Mesenchymal stem cell (in vitro differentiated cells and primary cell): ENCODE measurements at regions not wholly inside any gene's neighbourhood (a gene's known extent, or its start where the extent isn't known, plus 50 kb on each side); places are given as distances from the start of the nearest gene placed in this dataset. TPM values are rescaled to one million over a fixed set of nuclear protein-coding genes. Genes with fewer than 3 reads are reported as not detected.

Experiments used
- DNase-seq: peaks from one replicate; pipeline ENCODE4 v3.0.0-alpha.2; 2013
- H2AFZ ChIP-seq: one replicate; pipeline ENCODE4 v1.6.1; 2013; ENCODE audit warnings: low read depth, mild to moderate bottlenecking, control low read depth, inconsistent platforms, low read length, moderate library complexity
- H2AK5ac ChIP-seq: 2 replicates; pipeline ENCODE4 v1.6.1; 2013; ENCODE audit warnings: low read length, moderate library complexity, mild to moderate bottlenecking, inconsistent platforms; ENCODE audit not compliant: severe bottlenecking
- H2BK120ac ChIP-seq: one replicate; pipeline ENCODE4 v1.6.1; 2013; ENCODE audit warnings: low read depth, mild to moderate bottlenecking, inconsistent platforms, low read length, moderate library complexity
- H2BK12ac ChIP-seq, 2 experiments: one replicate each; pipeline ENCODE4 v1.6.1; 2013; ENCODE audit warnings: inconsistent platforms in 2 of 2, low read length in 2 of 2, mild to moderate bottlenecking in 2 of 2, moderate library complexity in 2 of 2, control low read depth in 1 of 2
- H2BK15ac ChIP-seq: one replicate; pipeline ENCODE4 v1.6.1; 2013; ENCODE audit warnings: mild to moderate bottlenecking, low read depth, inconsistent platforms; ENCODE audit not compliant: poor library complexity, severe bottlenecking
- H2BK5ac ChIP-seq: 2 replicates; pipeline ENCODE4 v1.6.1; 2013; ENCODE audit warnings: low read depth, mild to moderate bottlenecking, low read length, control low read depth, inconsistent platforms; ENCODE audit not compliant: poor library complexity, severe bottlenecking
- H3K14ac ChIP-seq, 2 experiments: one replicate each; pipeline ENCODE4 v1.6.1; 2013; ENCODE audit warnings: inconsistent platforms in 2 of 2, low read length in 2 of 2, control low read depth in 1 of 2, mild to moderate bottlenecking in 1 of 2, moderate library complexity in 1 of 2
- H3K18ac ChIP-seq, 2 experiments: one replicate each; pipeline ENCODE4 v1.6.1; 2013; ENCODE audit warnings: inconsistent platforms in 2 of 2, low read length in 2 of 2, control low read depth in 1 of 2, low read depth in 1 of 2, mild to moderate bottlenecking in 1 of 2
- H3K23ac ChIP-seq, 2 experiments: one replicate each; pipeline ENCODE4 v1.6.1; 2013; ENCODE audit warnings: inconsistent platforms in 2 of 2, low read length in 2 of 2, mild to moderate bottlenecking in 2 of 2, moderate library complexity in 2 of 2, control low read depth in 1 of 2
- H3K27ac ChIP-seq: 2 replicates; pipeline ENCODE4 v1.5.1; 2013; ENCODE audit warnings: mild to moderate bottlenecking, moderate library complexity, low read length, control low read depth, inconsistent platforms; ENCODE audit not compliant: poor library complexity, severe bottlenecking
- H3K27me3 ChIP-seq, 2 experiments: 2 replicates each; pipeline versions ENCODE4 v1.6.1 to v1.7.0; 2013; ENCODE audit warnings: low read length in 2 of 2, mild to moderate bottlenecking in 2 of 2, moderate library complexity in 2 of 2, control low read depth in 1 of 2, inconsistent platforms in 1 of 2; ENCODE audit not compliant: control insufficient read depth in 1 of 2, insufficient read depth in 1 of 2
- H3K36me3 ChIP-seq, 2 experiments: 2 replicates each; pipeline versions ENCODE4 v1.6.1 to v1.7.0; 2013; ENCODE audit warnings: low read length in 2 of 2, control low read depth in 1 of 2, inconsistent platforms in 1 of 2, low read depth in 1 of 2, mild to moderate bottlenecking in 1 of 2; ENCODE audit not compliant: insufficient read depth in 2 of 2, control insufficient read depth in 1 of 2
- H3K4ac ChIP-seq, 2 experiments: one replicate each; pipeline ENCODE4 v1.6.1; 2013; ENCODE audit warnings: inconsistent platforms in 2 of 2, low read length in 2 of 2, mild to moderate bottlenecking in 2 of 2, moderate library complexity in 2 of 2, control low read depth in 1 of 2, low read depth in 1 of 2
- H3K4me1 ChIP-seq: 2 replicates; pipeline ENCODE4 v1.6.1; 2013; ENCODE audit warnings: low read depth, low read length, control low read depth; ENCODE audit not compliant: control insufficient read depth, insufficient read depth
- H3K4me2 ChIP-seq: 2 replicates; pipeline ENCODE4 v1.6.1; 2013; ENCODE audit warnings: low read length, mild to moderate bottlenecking, inconsistent platforms; ENCODE audit not compliant: poor library complexity, severe bottlenecking
- H3K4me3 ChIP-seq, 2 experiments: 2 replicates each; pipeline versions ENCODE4 v1.5.1 to v1.7.0; 2013; ENCODE audit warnings: low read length in 2 of 2, mild to moderate bottlenecking in 2 of 2, control low read depth in 1 of 2, low read depth in 1 of 2; ENCODE audit not compliant: insufficient read depth in 1 of 2
- H3K79me1 ChIP-seq: replicated peaks from 2 replicates; pipeline ENCODE4 v1.6.1; 2013; ENCODE audit warnings: mild to moderate bottlenecking, control low read depth, low read length, inconsistent platforms; ENCODE audit not compliant: poor library complexity, severe bottlenecking
- H3K9ac ChIP-seq: 2 replicates; pipeline ENCODE4 v1.7.0; 2013; ENCODE audit warnings: mild to moderate bottlenecking, low read length, moderate library complexity
- H3K9me3 ChIP-seq: 2 replicates; pipeline ENCODE4 v1.7.0; 2013; ENCODE audit warnings: mild to moderate bottlenecking, low read length; ENCODE audit not compliant: control insufficient read depth
- H4K8ac ChIP-seq: one replicate; pipeline ENCODE4 v1.6.1; 2013; ENCODE audit warnings: inconsistent platforms, mild to moderate bottlenecking, low read length, moderate library complexity
- H4K91ac ChIP-seq: one replicate; pipeline ENCODE4 v1.6.1; 2013; ENCODE audit warnings: mild to moderate bottlenecking, low read length, inconsistent platforms
- WGBS: methylation state at CpG from one replicate; pipeline ENCODE4 v1.1.7; 2013; ENCODE audit warnings: mixed read lengths; 5-methylcytosine and 5-hydroxymethylcytosine counted together
- small RNA-seq: library from polyadenylated mRNA; stranded (forward); fragments of <200 nt; extraction: miRNeasy Mini kit (QIAGEN cat#:217004); gene quantifications from one replicate; pipeline ENCODE3, GENCODE V24; 2013; ENCODE audit warnings: low read depth

DNA sequence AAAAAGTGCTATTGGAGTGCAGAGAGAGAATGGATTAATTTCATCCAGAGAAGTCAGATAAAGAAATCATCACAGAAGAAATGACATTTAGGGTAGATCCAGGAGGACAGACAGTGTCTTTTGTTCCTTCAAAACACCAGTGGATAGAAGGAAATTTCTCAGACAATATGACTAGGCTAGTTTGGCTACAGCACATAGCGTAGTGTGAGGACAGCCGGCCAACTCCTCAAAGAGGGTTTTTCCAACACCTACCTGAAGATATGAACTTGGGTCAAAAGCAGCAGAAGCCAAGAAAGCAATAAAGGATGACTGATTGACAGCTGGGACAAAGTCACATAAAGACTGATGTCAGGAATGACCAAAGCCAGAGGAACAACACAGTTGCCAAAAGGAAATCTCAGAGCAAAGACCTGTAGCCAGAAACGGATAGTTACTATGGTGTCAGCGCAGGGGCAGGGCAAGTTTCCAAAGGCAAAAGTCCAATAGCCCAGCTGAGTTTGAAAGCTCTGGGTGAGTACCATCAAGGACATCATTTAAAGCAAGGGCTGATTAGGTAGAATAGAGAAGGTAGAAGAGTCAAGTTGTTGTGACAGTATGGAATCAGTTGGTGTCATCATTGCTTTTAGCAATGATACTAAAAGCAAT is 58.7 kb upstream of the PDE3A start:
- Histone ChIP-seq H2BK120ac (no peak overlapping the region), H3K4me3 (no peak overlapping the region), H3K4me1 (no peaks in the 10 kb centered on the region), H3K27me3 (no peaks in the 10 kb centered on the region), H4K8ac (no peak overlapping the region), H3K27ac (no peak overlapping the region), H4K91ac (no peak overlapping the region), H3K4me2 (no peak overlapping the region), H2BK5ac (no peak overlapping the region), H3K9ac (no peak overlapping the region), H3K4ac (no peak overlapping the region), H3K79me1 (no peaks in the 10 kb centered on the region), H2BK15ac (no peak overlapping the region), H2BK12ac (no peak overlapping the region), H2AFZ (no peak overlapping the region), H3K36me3 (no peaks in the 10 kb centered on the region), H3K9me3 (peaks cover 34% of the 10 kb centered on the region), H3K14ac (no peak overlapping the region), H3K18ac (no peak overlapping the region), H3K23ac (no peak overlapping the region), H2AK5ac (no peak overlapping the region)
- no peak for DNase-seq
- 97% methylated on average over 4 of the region's 4 CpGs for WGBS

DNA sequence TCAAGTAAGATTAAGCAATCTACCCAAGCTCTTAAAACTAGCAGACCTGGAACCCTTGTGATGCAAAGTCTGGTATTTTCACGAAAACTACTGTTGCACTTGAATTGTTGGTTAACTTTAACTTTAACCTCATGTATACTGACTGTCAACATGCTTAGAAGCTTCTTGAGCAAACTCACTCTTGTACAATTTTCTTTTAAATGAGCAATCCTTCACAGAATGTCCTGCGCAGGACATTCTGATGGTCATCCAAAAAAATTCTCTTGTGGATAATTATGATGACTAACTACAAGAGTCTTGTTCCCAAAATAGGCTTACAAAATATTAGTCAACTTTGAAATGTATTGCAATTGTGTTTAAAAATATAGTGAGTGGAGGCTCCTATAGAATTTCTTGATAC is 54.0 kb upstream of the PDE3A start:
- DNase-seq: peak; percentile 10
- no peak overlapping the region for H3K14ac ChIP-seq
- H3K9me3 ChIP-seq: no peaks in the 10 kb centered on the region
- H2BK120ac ChIP-seq: no peak overlapping the region
- H3K4me1 ChIP-seq: no peaks in the 10 kb centered on the region
- no peak overlapping the region for H3K18ac ChIP-seq
- H2AK5ac ChIP-seq: no peak overlapping the region
- H3K79me1 ChIP-seq: no peaks in the 10 kb centered on the region
- peak overlapping the region; percentile 52 for H3K9ac ChIP-seq
- no peak overlapping the region for H2BK15ac ChIP-seq
- no peaks in the 10 kb centered on the region for H3K36me3 ChIP-seq
- no peak overlapping the region for H3K27ac ChIP-seq
- H2BK5ac ChIP-seq: no peak overlapping the region
- H3K4ac ChIP-seq: no peak overlapping the region
- H4K91ac ChIP-seq: no peak overlapping the region
- no peak overlapping the region for H4K8ac ChIP-seq
- no peak overlapping the region for H3K23ac ChIP-seq
- no peak overlapping the region for H3K4me3 ChIP-seq
- 89% methylated on average over 2 of the region's 2 CpGs for WGBS
- no peak overlapping the region for H3K4me2 ChIP-seq
- H2BK12ac ChIP-seq: no peak overlapping the region
- no peaks in the 10 kb centered on the region for H3K27me3 ChIP-seq
- H2AFZ ChIP-seq: no peak overlapping the region

DNA sequence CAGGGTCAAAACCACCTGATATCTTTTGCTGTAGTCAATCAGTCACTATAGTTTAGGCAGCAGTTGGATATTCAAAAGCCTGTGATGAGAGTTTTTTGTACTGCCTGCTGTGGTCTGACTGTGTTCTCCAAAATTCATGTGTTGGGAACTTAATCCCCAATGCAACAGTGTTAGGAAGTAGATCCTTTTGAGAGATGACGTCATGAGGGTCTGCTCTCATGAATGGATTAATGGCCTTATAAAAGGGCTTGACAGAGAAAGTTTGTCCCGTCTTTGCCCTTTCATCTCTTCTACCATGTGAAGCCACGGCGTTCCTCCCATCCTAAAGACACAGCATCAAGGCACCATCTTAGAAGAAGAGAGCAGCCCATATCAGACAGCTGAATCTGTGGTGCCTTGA is 50.8 kb upstream of the PDE3A start:
- Histone ChIP-seq H3K4me3 (no peak overlapping the region), H2BK12ac (no peak overlapping the region), H3K27ac (no peak overlapping the region), H3K36me3 (no peaks in the 10 kb centered on the region), H3K4ac (no peak overlapping the region), H3K9me3 (no peaks in the 10 kb centered on the region), H2AFZ (no peak overlapping the region), H3K23ac (no peak overlapping the region), H3K4me1 (no peaks in the 10 kb centered on the region), H2BK120ac (no peak overlapping the region), H3K14ac (no peak overlapping the region), H3K9ac (no peak overlapping the region), H3K4me2 (no peak overlapping the region), H3K27me3 (no peaks in the 10 kb centered on the region), H2BK15ac (no peak overlapping the region), H2BK5ac (no peak overlapping the region), H3K79me1 (no peaks in the 10 kb centered on the region), H4K8ac (no peak overlapping the region), H4K91ac (no peak overlapping the region), H3K18ac (no peak overlapping the region), H2AK5ac (no peak overlapping the region)
- WGBS: 87% methylated on average over 4 of the region's 4 CpGs
- no peak for DNase-seq

Small RNA genes in the stretch of these regions (small RNA-seq; reads per million reads assigned to genes)
- gene RNU1-146P: not detected
